GM12892 (cell line): ENCODE measurements at regions not wholly inside any gene's neighbourhood (a gene's known extent, or its start where the extent isn't known, plus 50 kb on each side); places are given as distances from the start of the nearest gene placed in this dataset.

Source experiments
- DNase-seq: peaks from one replicate; pipeline ENCODE4 v3.0.0; 2011; ENCODE audit not compliant: insufficient read length
- FAIRE-seq: peaks from 2 replicates; lab custom pipeline; 2011; peaks lifted over from hg19 to GRCh38; lab: Jason Lieb, UNC
- POLR2A ChIP-seq: IDR thresholded peaks from 2 replicates; pipeline ENCODE4 v1.6.1; 2011; ENCODE audit warnings: low read depth, low read length, control low read depth
- POLR2AphosphoS5 ChIP-seq: IDR thresholded peaks from 2 replicates; pipeline ENCODE4 v1.6.1; 2011; ENCODE audit warnings: low read depth, low read length, control low read depth
- TAF1 ChIP-seq: IDR thresholded peaks from 2 replicates; pipeline ENCODE4 v1.6.1; 2011; ENCODE audit warnings: low read depth, mild to moderate bottlenecking, control low read depth, low read length, borderline replicate concordance

- no peak for FAIRE-seq
- no peak for DNase-seq
- TF ChIP-seq POLR2A: no peak
- no peak for TF ChIP-seq TAF1
- no peak for TF ChIP-seq POLR2AphosphoS5
Observed at GRCh38 chr7:17207220-17207619, 91.2 kb upstream of the AHR start.

- DNase-seq (no peak), FAIRE-seq (no peak)
- TF ChIP-seq POLR2AphosphoS5 (no peak), POLR2A (no peak), TAF1 (no peak)
Observed at GRCh38 chr7:17209101-17209500, 89.4 kb upstream of the AHR start.

GRCh38 chr7:17211307-17211836 is 87.1 kb upstream of the AHR start:
- no peak for TF ChIP-seq POLR2AphosphoS5
- no peak for TF ChIP-seq TAF1
- no peak for TF ChIP-seq POLR2A
- DNase-seq (no peak), FAIRE-seq (no peak)

GRCh38 chr7:17212188-17212587 is 86.3 kb upstream of the AHR start:
- FAIRE-seq (no peak), DNase-seq (no peak)
- TF ChIP-seq TAF1: no peak
- no peak for TF ChIP-seq POLR2A
- no peak for TF ChIP-seq POLR2AphosphoS5

- DNase-seq (no peak), FAIRE-seq (no peak)
- TF ChIP-seq TAF1: no peak
- no peak for TF ChIP-seq POLR2A
- no peak for TF ChIP-seq POLR2AphosphoS5
Observed at GRCh38 chr7:17227766-17228490, 70.5 kb upstream of the AHR start.

- no peak for FAIRE-seq
- TF ChIP-seq POLR2AphosphoS5: no peak
- TF ChIP-seq TAF1: no peak
- TF ChIP-seq POLR2A: no peak
- no peak for DNase-seq
Observed at GRCh38 chr7:17229228-17229627, 69.2 kb upstream of the AHR start.

- FAIRE-seq (no peak), DNase-seq (no peak)
Observed at GRCh38 chr7:17230099-17230807, 68.2 kb upstream of the AHR start.

GRCh38 chr7:17233603-17234002 is 64.8 kb upstream of the AHR start:
- FAIRE-seq: no peak

More at GRCh38 chr7:17230099-17230807, 68.2 kb upstream of the AHR start:
- TF ChIP-seq TAF1 (no peak), POLR2AphosphoS5 (no peak), POLR2A (no peak)

GRCh38 chr7:17234030-17234397 is 64.4 kb upstream of the AHR start:
- FAIRE-seq: no peak
- peak; percentile 67 for TF ChIP-seq POLR2AphosphoS5
- no peak for TF ChIP-seq TAF1
- TF ChIP-seq POLR2A: peak; percentile 56; the same call in 1 of the 2 replicates
- DNase-seq: no peak

More at GRCh38 chr7:17233603-17234002, 64.8 kb upstream of the AHR start:
- TF ChIP-seq TAF1: no peak
- no peak for TF ChIP-seq POLR2AphosphoS5
- TF ChIP-seq POLR2A: no peak
- no peak for DNase-seq

GRCh38 chr7:17234398-17235031 is 63.9 kb upstream of the AHR start:
- FAIRE-seq: peak; percentile 93
- peak; percentile 66 for TF ChIP-seq POLR2A
- TF ChIP-seq POLR2AphosphoS5: peak; percentile 43; the same call in 1 of the 2 replicates
- TF ChIP-seq TAF1: no peak
- DNase-seq: peak; percentile 12

GRCh38 chr7:17236171-17236570 is 62.3 kb upstream of the AHR start:
- no peak for TF ChIP-seq POLR2AphosphoS5
- FAIRE-seq (no peak), DNase-seq (no peak)

GRCh38 chr7:17236603-17237002 is 61.8 kb upstream of the AHR start:
- no peak for TF ChIP-seq POLR2A
- no peak for TF ChIP-seq POLR2AphosphoS5
- no peak for TF ChIP-seq TAF1
- FAIRE-seq: no peak
- no peak for DNase-seq

GRCh38 chr7:17239046-17239445 is 59.4 kb upstream of the AHR start:
- DNase-seq (no peak), FAIRE-seq (peak; percentile 17)
- no peak for TF ChIP-seq TAF1
